C4-2B (cell line): ENCODE measurements at regions not wholly inside any gene's neighbourhood (a gene's known extent, or its start where the extent isn't known, plus 50 kb on each side); places are given as distances from the start of the nearest gene placed in this dataset.
A peak's percentile ranks its signal among the peaks of the same experiment; 100 is the strongest.
"Not testable (repeated sequence)": the region's sequence is repeated elsewhere in the genome, so short reads cannot be mapped to it uniquely, and the experiment has no call there.

Experiments used
- H3K27ac ChIP-seq: fragments of 450-650 bp; 2 replicates; pipeline ENCODE4 v1.5.1; 2017
- ZFX ChIP-seq: fragments of 450-650 bp; IDR thresholded peaks from 2 replicates; pipeline ENCODE4 v1.6.1; 2017
- TF ChIP-seq, protein P1 (sequence below): fragments of 450-650 bp; conservative IDR thresholded peaks from 2 replicates; pipeline ENCODE4 v1.5.1; 2017; ENCODE audit warnings: mild to moderate bottlenecking

- H3K27ac ChIP-seq, result peak overlapping the region; percentile 15; the same call in 1 of the 2 replicates
- TF ChIP-seq, protein P1, sequence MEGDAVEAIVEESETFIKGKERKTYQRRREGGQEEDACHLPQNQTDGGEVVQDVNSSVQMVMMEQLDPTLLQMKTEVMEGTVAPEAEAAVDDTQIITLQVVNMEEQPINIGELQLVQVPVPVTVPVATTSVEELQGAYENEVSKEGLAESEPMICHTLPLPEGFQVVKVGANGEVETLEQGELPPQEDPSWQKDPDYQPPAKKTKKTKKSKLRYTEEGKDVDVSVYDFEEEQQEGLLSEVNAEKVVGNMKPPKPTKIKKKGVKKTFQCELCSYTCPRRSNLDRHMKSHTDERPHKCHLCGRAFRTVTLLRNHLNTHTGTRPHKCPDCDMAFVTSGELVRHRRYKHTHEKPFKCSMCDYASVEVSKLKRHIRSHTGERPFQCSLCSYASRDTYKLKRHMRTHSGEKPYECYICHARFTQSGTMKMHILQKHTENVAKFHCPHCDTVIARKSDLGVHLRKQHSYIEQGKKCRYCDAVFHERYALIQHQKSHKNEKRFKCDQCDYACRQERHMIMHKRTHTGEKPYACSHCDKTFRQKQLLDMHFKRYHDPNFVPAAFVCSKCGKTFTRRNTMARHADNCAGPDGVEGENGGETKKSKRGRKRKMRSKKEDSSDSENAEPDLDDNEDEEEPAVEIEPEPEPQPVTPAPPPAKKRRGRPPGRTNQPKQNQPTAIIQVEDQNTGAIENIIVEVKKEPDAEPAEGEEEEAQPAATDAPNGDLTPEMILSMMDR, result no peak
These were observed 251.5 kb upstream of the PLPP4 start for GRCh38 chr10:120205368-120206018.

DNA sequence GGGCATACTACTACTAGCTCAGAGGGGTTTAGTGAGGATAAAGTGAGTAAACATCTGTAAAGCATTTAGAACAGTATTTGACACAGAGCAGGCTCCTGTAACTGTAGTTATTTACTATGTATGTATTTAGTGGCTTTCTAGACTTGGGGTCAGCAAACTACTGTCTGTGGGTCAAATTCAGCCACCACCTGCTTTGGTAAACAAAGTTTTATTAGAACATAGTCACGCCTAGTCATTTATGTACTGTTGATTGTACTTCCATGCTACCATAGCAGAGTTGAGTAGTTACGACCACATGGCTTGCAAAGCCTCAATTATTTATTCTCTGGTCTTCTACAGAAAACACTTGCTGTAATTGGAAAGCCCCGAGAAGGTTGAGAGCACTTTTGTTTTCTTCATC lies 248.5 kb upstream of the PLPP4 start:
- no peak overlapping the region for H3K27ac ChIP-seq
- TF ChIP-seq ZFX, result no peak
- TF ChIP-seq, protein P1, result no peak

- no peak overlapping the region for H3K27ac ChIP-seq
- TF ChIP-seq, protein P1, result no peak
- TF ChIP-seq ZFX, result no peak
These were observed 247.8 kb upstream of the PLPP4 start for GRCh38 chr10:120209124-120209762.

GRCh38 chr10:120212275-120212674 lies 244.8 kb upstream of the PLPP4 start:
- no peak for TF ChIP-seq ZFX
- TF ChIP-seq, protein P1, result no peak
- no peak overlapping the region for H3K27ac ChIP-seq

DNA sequence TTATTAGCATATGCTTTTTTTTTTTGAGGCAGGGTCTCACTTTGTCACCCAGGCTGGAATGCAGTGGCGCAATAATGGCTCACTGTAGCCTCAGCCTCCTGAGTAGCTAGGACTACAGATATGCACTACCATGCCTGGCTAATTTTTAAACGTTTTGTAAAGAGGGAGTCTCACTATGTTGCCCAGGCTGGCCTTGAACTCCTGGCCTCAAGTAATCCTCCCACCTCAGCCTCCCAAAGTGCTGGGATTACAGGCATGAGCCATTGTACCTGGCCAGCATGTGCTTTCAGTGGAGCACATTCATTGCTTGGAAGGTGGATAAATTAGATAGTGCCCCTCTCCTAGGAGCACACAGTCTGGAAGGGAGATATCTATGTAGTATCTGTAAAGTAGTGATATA lies 243.7 kb upstream of the PLPP4 start:
- not testable (repeated sequence) for H3K27ac ChIP-seq

- no peak overlapping the region for H3K27ac ChIP-seq
- TF ChIP-seq ZFX, result no peak
- TF ChIP-seq, protein P1, result no peak
These were observed 239.3 kb upstream of the PLPP4 start for GRCh38 chr10:120217736-120218135.

DNA sequence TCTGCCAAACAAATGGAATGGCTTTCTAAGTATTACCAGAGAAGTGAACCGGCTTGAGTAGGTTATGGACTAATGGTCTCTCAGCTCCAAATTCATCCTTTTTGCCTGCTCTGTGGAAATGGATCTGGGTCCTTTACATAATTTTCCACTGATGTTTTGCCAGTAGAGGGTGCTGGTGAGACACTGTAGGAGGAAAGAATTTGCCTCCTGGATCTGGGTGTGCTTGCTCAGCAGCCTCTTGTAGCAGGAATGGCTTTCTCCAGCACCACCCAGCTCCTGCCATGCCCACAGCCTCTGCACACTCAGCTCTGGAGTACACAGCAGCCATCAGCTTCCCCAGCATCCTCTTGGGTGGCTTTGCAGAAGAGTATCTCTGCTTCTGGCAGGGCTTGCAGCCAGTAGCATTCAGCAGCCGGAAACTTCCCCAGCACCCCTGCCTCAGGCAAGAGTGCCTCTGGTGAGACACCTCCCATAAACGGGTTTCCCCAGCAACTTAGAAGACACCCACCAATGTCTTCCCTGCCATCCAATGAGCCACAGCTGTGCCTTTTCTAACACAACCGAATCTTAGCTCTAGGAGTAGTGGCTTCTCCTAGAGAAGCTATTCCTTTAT lies 235.0 kb upstream of the PLPP4 start:
- peak overlapping the region; percentile 38 for H3K27ac ChIP-seq
- TF ChIP-seq, protein P1, result peak; percentile 94
- TF ChIP-seq ZFX, result no peak
